Stomach (tissue), 8 donors: ENCODE measurements at regions not wholly inside any gene's neighbourhood (a gene's known extent, or its start where the extent isn't known, plus 50 kb on each side); places are given as distances from the start of the nearest gene placed in this dataset.

Experiments used
- DNase-seq, 2 donors: peaks; one replicate each; pipeline versions ENCODE4 v3.0.0 to v3.0.0-alpha.2; 2013 to 2019
- H3K27ac ChIP-seq, 5 donors: fragments of 200-600 bp in 4 of 5; sonication (generic) in 4 of 5; one replicate each; pipeline ENCODE4 v1.5.1; 2013 to 2019; ENCODE audit warnings: mild to moderate bottlenecking in 1 of 5, moderate library complexity in 1 of 5
- H3K27me3 ChIP-seq, 3 donors: fragments of 200-600 bp; sonication (generic); one replicate each; pipeline ENCODE4 v1.5.1; 2017 to 2019; ENCODE audit warnings: mixed run types in 1 of 3
- H3K36me3 ChIP-seq, 4 donors: fragments of 200-600 bp; sonication (generic); 1 replicate in 3 of 4; 2 replicates in 1 of 4; pipeline ENCODE4 v1.5.1; 2016 to 2019
- H3K4me1 ChIP-seq, 4 donors: fragments of 200-600 bp; sonication (generic); one replicate each; pipeline ENCODE4 v1.5.1; 2016 to 2019
- H3K4me3 ChIP-seq, 4 donors: fragments of 200-600 bp; sonication (generic) in 3 of 4; one replicate each; pipeline ENCODE4 v1.5.1; 2016 to 2019; ENCODE audit warnings: mild to moderate bottlenecking in 1 of 4
- H3K9me3 ChIP-seq, 4 donors: fragments of 200-600 bp; sonication (generic); one replicate each; pipeline ENCODE4 v1.5.1; 2016 to 2019
- CTCF ChIP-seq, 7 experiments: fragments of 450-650 bp in 4 of 7; fragments of 200-600 bp in 3 of 7; sonication (generic) in 3 of 7; IDR thresholded peaks; one replicate each; pipeline ENCODE4 v1.5.1; 2016 to 2019; ENCODE audit warnings: antibody characterized with exemption in 7 of 7, control low read depth in 2 of 7, mild to moderate bottlenecking in 1 of 7
- EP300 ChIP-seq: sonication (generic); formaldehyde crosslinking; IDR thresholded peaks from one replicate; pipeline ENCODE4 v1.6.1; 2017; ENCODE audit warnings: antibody characterized with exemption
- POLR2A ChIP-seq, 4 donors: fragments of 450-650 bp; IDR thresholded peaks; one replicate each; pipeline ENCODE4 v1.6.1; 2016; ENCODE audit warnings: antibody characterized with exemption in 4 of 4, control low read depth in 2 of 4, mild to moderate bottlenecking in 1 of 4, moderate library complexity in 1 of 4
- POLR2AphosphoS5 ChIP-seq, 3 donors: sonication (generic); formaldehyde crosslinking; IDR thresholded peaks; one replicate each; pipeline ENCODE4 v1.6.1; 2016; ENCODE audit warnings: antibody characterized with exemption in 3 of 3
- WGBS, 5 donors: extraction: QIAGEN DNeasy Blood & Tissue Kit in 3 of 5; methylation state at CpG; one replicate each; pipeline versions ENCODE4 v1.1.5 to v1.1.7; 2013 to 2018; 5-methylcytosine and 5-hydroxymethylcytosine counted together
- intact Hi-C: fragments of 100-400 bp; cut with DNase I; formaldehyde crosslinking; loops from one replicate; pipeline ENCODE4 v1.15.1; 2023; ENCODE audit warnings: low total_unique reads
- donor health status: healthy with polysubstance abuse.
- donor health status: Bipolar disorder and iron deficiency.
- donor health status: healthy.

GRCh38 chr5:3107156-3107611 is 355.7 kb upstream of the IRX2 start:
- Histone ChIP-seq H3K27ac (no peak overlapping the region), H3K27me3 (peaks cover 0 to 62% (median 5%) of the 10 kb centered on the region in 3 donors), H3K4me1 (peaks cover 0 to 9% (median 0%) of the 10 kb centered on the region in 4 donors), H3K9me3 (peaks cover 0 to 4% (median 0%) of the 10 kb centered on the region in 4 donors), H3K36me3 (no peaks in the 10 kb centered on the region), H3K4me3 (no peak overlapping the region)
- peak in 1 of 2 donors; percentile 51 for DNase-seq
- WGBS, 5 donors: 31 to 55% (median 45%) methylated on average over 10 to 12 of the region's 12 CpGs
- TF ChIP-seq CTCF (IDR thresholded peaks at IDR 0.05): no peak
- intact Hi-C loops: no loop called here

GRCh38 chr5:3105581-3105980 is 354.1 kb upstream of the IRX2 start:
- WGBS, 5 donors: 58 to 69% (median 62%) methylated on average over 9 of the region's 9 CpGs
- no peaks in the 10 kb centered on the region for H3K36me3 ChIP-seq
- no peak for DNase-seq
- TF ChIP-seq EP300: no peak
- TF ChIP-seq POLR2A (IDR thresholded peaks at IDR 0.05): no peak
- TF ChIP-seq POLR2AphosphoS5 (IDR thresholded peaks at IDR 0.05): no peak
- TF ChIP-seq CTCF (IDR thresholded peaks at IDR 0.05): no peak
- H3K4me3 ChIP-seq: no peak overlapping the region
- peaks cover 0 to 75% (median 5%) of the 10 kb centered on the region in 3 donors for H3K27me3 ChIP-seq
- intact Hi-C loops: no loop called here
- peaks cover 0 to 9% (median 0%) of the 10 kb centered on the region in 4 donors for H3K4me1 ChIP-seq
- H3K27ac ChIP-seq: no peak overlapping the region
- no peaks in the 10 kb centered on the region for H3K9me3 ChIP-seq

- 62 to 76% (median 70%) methylated on average over 3 of the region's 3 CpGs for WGBS, 5 donors
- peaks cover 0 to 79% (median 5%) of the 10 kb centered on the region in 3 donors for H3K27me3 ChIP-seq
- no peak overlapping the region for H3K4me3 ChIP-seq
- H3K4me1 ChIP-seq: peaks cover 0 to 9% (median 0%) of the 10 kb centered on the region in 4 donors
- H3K36me3 ChIP-seq: no peaks in the 10 kb centered on the region
- no peak for DNase-seq
- H3K9me3 ChIP-seq: no peaks in the 10 kb centered on the region
- TF ChIP-seq POLR2A (IDR thresholded peaks at IDR 0.05): no peak
- no peak for TF ChIP-seq EP300
- TF ChIP-seq POLR2AphosphoS5 (IDR thresholded peaks at IDR 0.05): no peak
- TF ChIP-seq CTCF (IDR thresholded peaks at IDR 0.05): no peak
- H3K27ac ChIP-seq: no peak overlapping the region
- intact Hi-C loops: no loop called here
Measured at GRCh38 chr5:3105172-3105571, 353.7 kb upstream of the IRX2 start.

- intact Hi-C loops: no loop called here
- Histone ChIP-seq H3K4me1 (peaks cover 0 to 9% (median 0%) of the 10 kb centered on the region in 4 donors), H3K9me3 (no peaks in the 10 kb centered on the region), H3K36me3 (no peaks in the 10 kb centered on the region), H3K27me3 (peaks cover 0 to 82% (median 5%) of the 10 kb centered on the region in 3 donors), H3K4me3 (no peak overlapping the region), H3K27ac (no peak overlapping the region)
- 13 to 23% (median 20%) methylated on average over 20 to 21 of the region's 21 CpGs for WGBS, 5 donors
- DNase-seq: no peak
- TF ChIP-seq CTCF (IDR thresholded peaks at IDR 0.05) (no peak), POLR2A (IDR thresholded peaks at IDR 0.05) (no peak), EP300 (no peak), POLR2AphosphoS5 (IDR thresholded peaks at IDR 0.05) (no peak)
Measured at GRCh38 chr5:3104429-3105060, 353.1 kb upstream of the IRX2 start.
